ENCODE measurements at regions not wholly inside any gene's neighbourhood (a gene's known extent, or its start where the extent isn't known, plus 50 kb on each side); places are given as distances from the start of the nearest gene placed in this dataset.

DNA sequence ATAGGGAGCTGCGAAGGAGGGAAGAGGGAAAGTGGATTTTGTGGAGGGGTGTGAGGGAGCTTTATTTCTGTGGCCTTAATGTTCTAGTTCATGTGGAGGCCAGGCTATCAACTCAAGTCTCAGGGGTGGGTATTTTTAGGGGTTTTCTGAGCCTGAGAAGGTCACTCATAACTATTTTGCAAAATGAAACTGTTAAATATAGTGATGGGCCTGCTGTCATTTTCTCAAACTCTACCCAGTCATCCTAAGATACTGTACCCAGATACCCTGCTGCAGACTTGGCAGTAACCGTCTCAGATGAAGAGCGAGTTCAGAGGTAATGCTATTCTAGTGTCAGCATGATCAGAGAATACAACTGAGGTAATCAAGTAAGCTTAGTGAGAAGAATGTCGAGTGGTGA, 545.0 kb upstream of the TBL1XR1 start:
- no peak for TF ChIP-seq EZH2phosphoT487 (IDR thresholded peaks at IDR 0.05; ENCODE audit: borderline replicate concordance)
- TF ChIP-seq, protein P1, sequence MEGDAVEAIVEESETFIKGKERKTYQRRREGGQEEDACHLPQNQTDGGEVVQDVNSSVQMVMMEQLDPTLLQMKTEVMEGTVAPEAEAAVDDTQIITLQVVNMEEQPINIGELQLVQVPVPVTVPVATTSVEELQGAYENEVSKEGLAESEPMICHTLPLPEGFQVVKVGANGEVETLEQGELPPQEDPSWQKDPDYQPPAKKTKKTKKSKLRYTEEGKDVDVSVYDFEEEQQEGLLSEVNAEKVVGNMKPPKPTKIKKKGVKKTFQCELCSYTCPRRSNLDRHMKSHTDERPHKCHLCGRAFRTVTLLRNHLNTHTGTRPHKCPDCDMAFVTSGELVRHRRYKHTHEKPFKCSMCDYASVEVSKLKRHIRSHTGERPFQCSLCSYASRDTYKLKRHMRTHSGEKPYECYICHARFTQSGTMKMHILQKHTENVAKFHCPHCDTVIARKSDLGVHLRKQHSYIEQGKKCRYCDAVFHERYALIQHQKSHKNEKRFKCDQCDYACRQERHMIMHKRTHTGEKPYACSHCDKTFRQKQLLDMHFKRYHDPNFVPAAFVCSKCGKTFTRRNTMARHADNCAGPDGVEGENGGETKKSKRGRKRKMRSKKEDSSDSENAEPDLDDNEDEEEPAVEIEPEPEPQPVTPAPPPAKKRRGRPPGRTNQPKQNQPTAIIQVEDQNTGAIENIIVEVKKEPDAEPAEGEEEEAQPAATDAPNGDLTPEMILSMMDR (conservative IDR thresholded peaks at IDR 0.05; ENCODE audit: low read length): no peak

All from Loucy (cell line).